HTR-8/SVneo (cell line): ENCODE measurements at regions not wholly inside any gene's neighbourhood (a gene's known extent, or its start where the extent isn't known, plus 50 kb on each side); places are given as distances from the start of the nearest gene placed in this dataset.

Experiments
- DNase-seq: peaks from one replicate; pipeline ENCODE4 v3.0.0; 2011; ENCODE audit warnings: low spot score, mixed read lengths; ENCODE audit not compliant: insufficient read length
- FAIRE-seq: peaks from 2 replicates; lab custom pipeline; 2011; peaks lifted over from hg19 to GRCh38; lab: Jason Lieb, UNC

- no peak for FAIRE-seq
- no peak for DNase-seq
These were observed 75.1 kb upstream of the CAPRIN2 start for GRCh38 chr12:30829876-30830275.

GRCh38 chr12:30828686-30829085 is 73.9 kb upstream of the CAPRIN2 start:
- FAIRE-seq (no peak), DNase-seq (no peak)

GRCh38 chr12:30827101-30828066 is 72.6 kb upstream of the CAPRIN2 start:
- no peak for DNase-seq
- no peak for FAIRE-seq

DNA sequence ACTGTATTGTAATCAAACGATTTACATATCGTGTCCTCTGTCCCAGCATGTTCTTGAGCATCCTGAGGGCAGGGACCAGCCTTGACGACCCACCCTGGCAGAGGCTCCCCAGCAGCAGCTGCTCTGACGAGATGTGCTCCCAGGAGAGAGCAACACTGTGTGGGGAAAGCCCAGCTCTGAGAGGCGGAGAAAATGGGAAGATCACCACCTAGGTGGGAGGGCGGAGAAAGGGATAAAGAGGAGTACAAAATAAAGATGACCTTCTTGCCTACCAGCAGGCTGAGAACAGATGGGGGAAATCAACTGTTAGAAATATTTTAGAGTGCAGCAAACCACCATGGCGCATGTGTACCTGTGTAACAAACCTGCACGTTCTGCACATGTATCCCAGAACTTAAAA is 71.5 kb upstream of the CAPRIN2 start:
- DNase-seq, result no peak
- peak; percentile 4 for FAIRE-seq

DNA sequence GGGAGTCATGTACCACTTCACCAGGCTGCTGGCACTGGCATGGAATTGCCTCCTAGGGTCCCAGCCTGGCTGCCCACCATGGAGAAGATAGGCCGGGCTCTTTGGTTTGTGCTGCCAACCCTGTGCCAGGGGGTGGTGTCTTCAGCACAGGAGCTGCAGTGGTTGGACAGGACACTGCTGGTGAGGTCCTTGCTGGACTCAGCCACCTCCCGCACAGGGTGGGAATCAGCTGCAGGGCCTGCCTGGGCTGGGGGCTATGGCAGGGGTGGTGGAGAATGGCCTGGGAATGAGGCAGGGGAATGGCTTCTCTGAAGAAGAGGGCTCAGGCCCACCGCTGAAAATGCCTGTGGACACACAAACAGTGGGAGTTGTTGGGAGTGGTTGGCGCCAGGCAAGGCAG is 70.6 kb upstream of the CAPRIN2 start:
- FAIRE-seq, result no peak
- no peak for DNase-seq

DNA sequence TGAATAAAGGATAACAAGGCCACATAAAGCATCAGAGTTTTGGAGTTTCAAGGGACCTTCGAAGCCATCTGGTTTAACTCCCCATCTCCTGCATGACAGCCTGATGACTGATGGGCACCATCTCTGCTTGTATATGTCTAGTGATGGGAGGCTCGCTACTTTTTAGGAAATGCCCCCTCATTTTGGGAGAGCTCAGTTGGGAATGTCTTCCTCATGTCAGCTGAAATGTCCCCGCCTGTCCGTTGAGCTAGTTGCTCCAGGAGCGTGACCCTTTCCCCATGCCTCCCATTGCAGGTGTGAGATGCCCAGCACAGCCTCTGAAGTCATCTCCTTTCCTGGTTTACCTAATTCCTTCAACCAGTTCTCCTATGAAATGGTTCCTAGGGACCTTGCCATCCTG is 69.6 kb upstream of the CAPRIN2 start:
- DNase-seq, result no peak
- no peak for FAIRE-seq

DNA sequence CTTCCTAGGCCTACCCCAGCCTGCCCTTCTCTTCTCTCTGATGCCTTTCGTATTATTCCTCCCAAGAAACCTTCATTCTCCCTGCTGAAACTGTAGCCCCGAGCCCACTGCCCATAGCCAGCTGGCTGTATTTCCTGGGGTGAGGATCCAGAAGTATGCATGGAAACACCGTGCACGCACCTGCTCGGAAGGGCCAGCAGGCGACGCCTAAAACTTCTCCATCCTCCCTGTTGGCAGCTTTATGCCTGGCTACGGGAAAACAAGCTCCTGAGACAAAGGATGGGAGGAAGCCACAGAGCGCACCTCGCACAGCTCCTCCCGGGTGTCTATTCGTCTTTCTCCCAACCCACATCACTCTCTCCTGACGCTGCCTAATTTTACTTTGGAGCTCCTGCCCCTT is 69.0 kb upstream of the CAPRIN2 start:
- DNase-seq (no peak), FAIRE-seq (no peak)

GRCh38 chr12:30823156-30823699 is 68.5 kb upstream of the CAPRIN2 start:
- no peak for FAIRE-seq

DNA sequence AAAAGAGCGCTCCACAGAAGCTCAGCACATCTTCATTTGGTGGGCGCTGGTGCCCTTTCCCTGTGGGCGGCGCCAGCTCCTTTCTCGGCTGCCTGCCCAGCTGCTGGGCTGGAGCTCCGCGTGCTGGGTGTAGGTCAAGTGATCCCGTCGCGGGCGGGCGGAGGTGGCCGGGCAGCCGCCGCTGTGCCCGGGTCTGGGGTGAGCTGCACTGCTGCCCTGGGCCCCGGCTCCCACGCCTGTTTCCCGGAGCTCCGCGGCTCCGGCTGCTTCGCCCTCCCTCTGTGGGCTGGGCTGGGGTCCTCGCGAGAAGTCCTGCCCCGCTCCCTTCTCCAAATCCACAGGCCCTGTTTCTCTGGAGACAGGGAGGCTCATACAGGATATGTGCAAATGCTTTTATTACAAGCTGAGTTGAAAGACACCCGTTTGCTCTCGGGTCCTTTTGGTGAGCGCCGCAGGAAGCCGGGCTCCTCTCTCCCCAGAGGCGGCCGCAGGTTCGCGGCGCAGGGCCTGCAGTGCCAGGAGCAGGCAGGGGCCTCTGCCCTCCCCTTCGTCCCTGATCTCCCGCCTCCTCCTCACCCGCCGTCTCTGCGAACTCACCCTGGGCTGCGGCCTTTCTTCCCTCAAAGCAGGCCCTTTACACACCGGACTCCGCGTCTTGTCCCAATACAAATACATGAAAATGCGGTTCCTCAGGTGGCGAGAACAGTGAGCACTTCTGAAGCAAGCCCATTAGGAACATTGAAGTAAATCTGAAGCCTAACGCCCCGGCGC is 67.8 kb upstream of the CAPRIN2 start:
- FAIRE-seq (no peak), DNase-seq (no peak)

More at GRCh38 chr12:30823156-30823699, 68.5 kb upstream of the CAPRIN2 start:
- no peak for DNase-seq

GRCh38 chr12:30820406-30820946 is 65.7 kb upstream of the CAPRIN2 start:
- no peak for FAIRE-seq

GRCh38 chr12:30818562-30818961 is 63.8 kb upstream of the CAPRIN2 start:
- DNase-seq (no peak), FAIRE-seq (peak; percentile 9)

More at GRCh38 chr12:30820406-30820946, 65.7 kb upstream of the CAPRIN2 start:
- no peak for DNase-seq

DNA sequence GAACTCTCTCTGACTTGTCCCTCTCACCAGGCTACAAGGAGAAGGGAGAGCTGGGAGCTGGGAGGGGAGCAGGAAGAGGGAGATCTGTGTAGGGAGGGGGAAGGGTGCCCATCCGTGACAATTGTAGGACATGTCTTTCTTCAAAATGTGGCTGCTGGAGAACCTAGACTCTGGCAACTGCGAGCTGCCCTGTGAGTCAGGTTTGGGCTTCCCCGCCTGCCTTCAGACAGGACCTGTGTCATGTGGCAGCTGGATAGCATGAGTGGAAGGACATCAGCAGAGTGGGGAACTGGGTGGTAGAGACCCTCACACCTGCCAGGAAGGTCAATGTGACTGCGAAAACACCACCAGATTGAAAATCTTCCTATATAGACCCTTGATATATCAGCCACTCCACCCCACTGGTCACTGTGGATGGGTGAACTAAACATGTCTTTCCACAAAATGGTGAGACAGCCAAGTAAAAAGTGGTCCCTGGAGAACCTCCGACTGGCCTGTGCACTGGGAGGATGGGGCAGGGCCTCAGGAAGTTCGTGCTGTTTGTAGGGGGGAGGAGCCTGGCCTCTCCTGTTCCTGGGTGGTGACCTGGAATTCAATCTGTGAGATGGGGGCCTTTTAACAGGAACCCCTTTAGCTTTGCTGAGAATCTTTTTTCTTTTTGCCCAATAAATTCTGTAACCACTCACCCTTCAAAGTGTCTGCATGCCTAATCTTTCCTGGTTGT is 62.2 kb upstream of the CAPRIN2 start:
- FAIRE-seq (no peak), DNase-seq (no peak)

- FAIRE-seq (no peak), DNase-seq (no peak)
These were observed 59.5 kb upstream of the CAPRIN2 start for GRCh38 chr12:30814295-30814655.

DNA sequence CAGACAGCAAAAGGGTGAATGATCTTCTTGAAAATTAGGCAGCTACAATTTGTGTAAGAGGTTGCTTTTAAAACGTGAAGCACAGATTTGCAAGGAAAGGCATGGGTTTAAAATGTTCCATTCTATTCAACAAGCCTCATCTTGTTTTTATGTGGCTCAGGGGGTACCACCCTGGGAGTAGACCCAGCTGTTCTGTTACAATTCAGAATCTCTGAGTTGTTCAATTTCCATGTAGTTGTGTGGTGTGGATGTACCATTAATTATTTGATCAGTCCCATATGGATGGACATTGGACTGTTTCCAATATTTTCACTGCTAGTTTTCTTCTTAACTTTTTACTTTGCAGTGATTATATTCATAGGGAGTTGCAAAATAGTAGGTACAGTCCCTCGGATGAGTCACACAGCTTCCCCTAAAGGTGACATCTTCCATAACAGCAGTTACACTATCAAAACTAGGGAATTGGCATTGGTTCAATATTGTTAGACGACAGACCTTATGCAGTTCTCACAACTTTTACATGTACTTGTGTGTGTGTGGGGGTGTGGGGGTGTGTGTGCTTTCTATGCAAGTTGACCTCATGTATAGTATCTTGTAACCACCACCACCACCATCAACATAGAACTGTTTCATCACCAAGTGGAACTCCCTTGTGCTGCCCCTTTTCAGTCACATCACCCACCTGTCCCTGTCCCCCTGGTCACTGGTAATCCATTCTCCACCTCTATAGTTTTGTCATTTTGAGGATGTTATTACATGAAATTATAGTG is 59.0 kb upstream of the CAPRIN2 start:
- DNase-seq, result no peak
- peak; percentile 70 for FAIRE-seq

- FAIRE-seq (no peak), DNase-seq (no peak)
These were observed 57.2 kb upstream of the CAPRIN2 start for GRCh38 chr12:30811966-30812365.

DNA sequence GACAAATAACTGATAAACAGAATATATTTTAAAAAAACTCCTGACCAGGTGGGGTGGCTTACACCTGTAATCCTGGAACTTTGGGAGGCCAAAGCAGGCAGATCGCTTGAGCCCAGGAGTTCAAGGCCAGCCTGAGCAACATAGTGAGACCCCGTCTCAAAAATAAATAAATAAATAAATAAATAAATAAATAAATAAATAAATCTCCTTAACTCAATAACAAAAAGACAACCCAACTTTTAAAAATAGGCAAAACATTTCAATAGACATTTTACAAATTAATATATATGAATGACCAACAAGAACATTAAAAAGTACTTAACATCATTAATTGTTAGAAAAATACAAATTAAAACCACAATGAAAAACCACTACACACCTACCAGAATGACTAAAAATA is 56.2 kb upstream of the CAPRIN2 start:
- no peak for FAIRE-seq
- DNase-seq, result no peak

DNA sequence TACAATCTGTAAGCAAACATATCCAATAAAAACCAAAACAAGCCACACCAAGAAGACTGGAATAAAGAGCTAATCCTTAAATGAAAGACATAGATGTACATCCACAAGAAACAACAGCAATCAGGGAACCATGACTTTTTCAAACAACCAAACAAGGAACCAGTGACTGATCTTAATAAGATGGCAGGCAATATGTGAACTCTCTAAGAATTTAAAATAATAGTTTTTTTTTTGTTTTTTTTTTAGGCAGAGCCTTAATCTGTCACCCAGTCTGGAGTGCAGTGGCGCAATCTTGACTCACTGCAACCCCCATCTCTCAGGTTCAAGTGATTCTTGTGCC is 52.9 kb upstream of the CAPRIN2 start:
- DNase-seq (no peak), FAIRE-seq (no peak)

DNA sequence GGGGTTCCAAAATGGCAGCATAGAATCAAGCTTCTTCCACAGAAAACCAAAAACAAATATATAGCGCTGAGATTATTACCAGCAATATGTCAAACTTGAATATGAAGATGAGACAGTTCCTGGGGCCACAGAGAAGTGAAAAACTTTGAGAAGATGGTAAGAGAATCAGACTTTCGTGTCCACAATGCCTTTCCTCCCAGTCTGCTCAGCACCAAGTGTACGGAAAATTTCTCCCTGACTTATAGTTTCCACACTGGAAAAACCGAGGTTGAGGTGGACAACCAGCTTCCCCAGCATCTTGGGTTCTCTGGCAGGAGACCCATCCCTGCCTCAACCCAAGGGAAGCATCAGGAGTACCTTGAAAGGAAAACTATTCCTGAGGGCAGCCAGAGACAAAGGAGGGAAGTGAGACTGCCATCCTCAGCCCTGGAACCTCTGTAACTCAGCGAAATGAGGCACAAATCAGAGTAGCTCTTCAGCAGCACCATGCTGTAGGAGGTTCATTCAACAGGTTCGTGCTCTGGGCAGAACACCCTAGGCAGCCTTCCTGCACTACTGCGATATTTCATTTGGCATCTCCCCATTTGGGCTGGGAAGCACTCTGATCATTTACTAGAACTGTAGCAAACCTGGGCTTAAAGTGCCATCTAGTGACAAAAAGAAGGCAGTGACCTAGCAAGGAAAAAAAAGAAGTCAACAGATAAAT is 52.4 kb upstream of the CAPRIN2 start:
- peak; percentile 73 for FAIRE-seq
- peak; percentile 57 for DNase-seq

- DNase-seq (no peak), FAIRE-seq (no peak)
These were observed 51.2 kb upstream of the CAPRIN2 start for GRCh38 chr12:30805959-30806358.
